Epithelial cell of esophagus (primary cell): ENCODE measurements at regions not wholly inside any gene's neighbourhood (a gene's known extent, or its start where the extent isn't known, plus 50 kb on each side); places are given as distances from the start of the nearest gene placed in this dataset.

ENCODE experiments used
- DNase-seq: peaks from one replicate; pipeline ENCODE4 v3.0.0; 2010; ENCODE audit warnings: low read depth
- H3K4me3 ChIP-seq: 2 replicates; pipeline ENCODE4 v1.5.1; 2011; ENCODE audit warnings: mild to moderate bottlenecking, low read length, control low read depth
- CTCF ChIP-seq: IDR thresholded peaks from 2 replicates; pipeline ENCODE4 v1.5.1; 2011; ENCODE audit warnings: low read depth, mild to moderate bottlenecking, low read length, control low read depth, inconsistent platforms; ENCODE audit not compliant: insufficient read depth; ENCODE audit errors: missing control alignments

GRCh38 chr20:62573817-62574216, 68.5 kb upstream of the SLCO4A1 start:
- DNase-seq = no peak
- no peak for TF ChIP-seq CTCF

GRCh38 chr20:62574230-62574993, 67.9 kb upstream of the SLCO4A1 start:
- no peak overlapping the region for H3K4me3 ChIP-seq
- DNase-seq = no peak
- TF ChIP-seq CTCF = no peak

More at GRCh38 chr20:62573817-62574216, 68.5 kb upstream of the SLCO4A1 start:
- H3K4me3 ChIP-seq = no peak overlapping the region

- no peak for TF ChIP-seq CTCF
- no peak for DNase-seq
- no peak overlapping the region for H3K4me3 ChIP-seq
Observed at GRCh38 chr20:62575976-62576722, 66.2 kb upstream of the SLCO4A1 start.

GRCh38 chr20:62576815-62577489, 65.4 kb upstream of the SLCO4A1 start:
- no peak overlapping the region for H3K4me3 ChIP-seq
- no peak for TF ChIP-seq CTCF
- DNase-seq = peak; percentile 30

GRCh38 chr20:62577490-62577836, 64.8 kb upstream of the SLCO4A1 start:
- no peak for DNase-seq
- TF ChIP-seq CTCF = no peak
- no peak overlapping the region for H3K4me3 ChIP-seq

GRCh38 chr20:62578294-62578897, 63.9 kb upstream of the SLCO4A1 start:
- DNase-seq = no peak
- no peak overlapping the region for H3K4me3 ChIP-seq
- TF ChIP-seq CTCF = no peak
